HCT116 (cell line): ENCODE measurements at regions not wholly inside any gene's neighbourhood (a gene's known extent, or its start where the extent isn't known, plus 50 kb on each side); places are given as distances from the start of the nearest gene placed in this dataset.

Experiments used
- ATAC-seq: fragments of 200-7000 bp; cut with Tn5 transposase; 2 replicates; pipeline ENCODE4 v1.9.1; 2020; ENCODE audit warnings: mild to moderate bottlenecking, moderate library complexity
- BruUV-seq: library from RNA; stranded (reverse); fragments of 400-500 nt; replicated peaks from 2 replicates; lab custom pipeline; 2021; lab: Mats Ljungman, UMichigan
- CTCF ChIA-PET: fragments of 300-600 bp; sonication (Branson Sonifier 250); formaldehyde crosslinking; loops from one replicate; lab custom pipeline; 2021; ENCODE audit warnings: antibody characterized with exemption; lab: Charles Lee
- POLR2A ChIA-PET: fragments of 300-600, 350-600 bp; sonication (Branson Sonifier 250); formaldehyde crosslinking; loops from one replicate; lab custom pipeline; 2021; ENCODE audit warnings: antibody characterized with exemption; lab: Charles Lee
- RAD21 ChIA-PET, 2 experiments: fragments of 300-600 bp; sonication (Branson Sonifier 250); formaldehyde crosslinking; loops; one replicate each; lab custom pipeline; 2023; ENCODE audit warnings: low total read pairs in 2 of 2; ENCODE audit not compliant: uncharacterized antibody in 2 of 2, unreplicated experiment in 2 of 2, low non-redundant PET in 1 of 2; lab: Charles Lee
- DNase-seq: peaks from one replicate; pipeline ENCODE4 v3.0.0-alpha.2; 2010; ENCODE audit warnings: low read depth, low spot score
- H2AFZ ChIP-seq: fragments of 200-600 bp; shearing (Covaris generic), sonication (generic); 2 replicates; pipeline ENCODE4 v1.6.1; 2017; ENCODE audit warnings: low read depth, mixed run types, mixed read lengths, antibody characterized with exemption, low read length; ENCODE audit not compliant: poor library complexity, severe bottlenecking
- H3K27ac ChIP-seq: 2 replicates; pipeline ENCODE4 v1.5.1; 2012; ENCODE audit warnings: low read depth, low read length
- H3K27me3 ChIP-seq: fragments of 200-600 bp; sonication (generic); 2 replicates; pipeline ENCODE4 v1.6.1; 2016; ENCODE audit warnings: mixed run types, low read length, mixed read lengths; ENCODE audit not compliant: insufficient read depth
- H3K36me3 ChIP-seq, 2 experiments: fragments of 200-500 bp in 1 of 2; fragments of 200-600 bp in 1 of 2; sonication (Bioruptor generic) in 1 of 2; sonication (generic) in 1 of 2; 2 replicates each; pipeline versions ENCODE4 v1.5.1 to v1.6.1; 2014 to 2016; ENCODE audit warnings: low read length in 2 of 2, inconsistent platforms in 1 of 2, mixed read lengths in 1 of 2, mixed run types in 1 of 2; ENCODE audit not compliant: insufficient read depth in 2 of 2, control insufficient read depth in 1 of 2
- H3K4me1 ChIP-seq, 2 experiments: fragments of 200-600 bp in 1 of 2; sonication (generic) in 1 of 2; 2 replicates each; pipeline versions ENCODE4 v1.5.1 to v1.6.1; 2012 to 2017; ENCODE audit warnings: low read length in 2 of 2, inconsistent platforms in 1 of 2, mild to moderate bottlenecking in 1 of 2, mixed read lengths in 1 of 2, mixed run types in 1 of 2, moderate library complexity in 1 of 2; ENCODE audit not compliant: insufficient read depth in 2 of 2, control insufficient read depth in 1 of 2
- H3K4me2 ChIP-seq: fragments of 200-600 bp; sonication (generic); 2 replicates; pipeline ENCODE4 v1.6.1; 2017; ENCODE audit warnings: mixed run types, low read length, mixed read lengths
- H3K4me3 ChIP-seq, 2 experiments: fragments of 200-600 bp in 1 of 2; sonication (generic) in 1 of 2; replicated peaks in 1 of 2; 2 replicates each; pipeline ENCODE4 v1.5.1; 2011 to 2016; ENCODE audit warnings: low read length in 2 of 2, control low read depth in 1 of 2, low read depth in 1 of 2, mild to moderate bottlenecking in 1 of 2, mixed read lengths in 1 of 2, mixed run types in 1 of 2
- H3K79me2 ChIP-seq: fragments of 200-600 bp; sonication (generic); 2 replicates; pipeline ENCODE4 v1.6.1; 2017; ENCODE audit warnings: mild to moderate bottlenecking, mixed run types, low read length, moderate library complexity, mixed read lengths; ENCODE audit not compliant: insufficient read depth
- H3K9ac ChIP-seq: fragments of 200-600 bp; sonication (generic); 2 replicates; pipeline ENCODE4 v1.6.1; 2016; ENCODE audit warnings: low read length, mixed read lengths
- H3K9me2 ChIP-seq: fragments of 200-600 bp; sonication (generic), shearing (Covaris generic); 2 replicates; pipeline ENCODE4 v1.6.1; 2017; ENCODE audit warnings: mixed run types, mild to moderate bottlenecking, moderate library complexity; ENCODE audit not compliant: insufficient read depth
- H3K9me3 ChIP-seq, 2 experiments: fragments of 200-500 bp in 1 of 2; fragments of 200-600 bp in 1 of 2; sonication (Bioruptor generic) in 1 of 2; sonication (generic) in 1 of 2; 2 replicates each; pipeline ENCODE4 v1.6.1; 2014 to 2017; ENCODE audit warnings: low read length in 2 of 2, mixed read lengths in 2 of 2, inconsistent platforms in 1 of 2, low read depth in 1 of 2, mild to moderate bottlenecking in 1 of 2, mixed run types in 1 of 2, moderate library complexity in 1 of 2; ENCODE audit not compliant: control insufficient read depth in 1 of 2, insufficient read depth in 1 of 2
- H4K20me1 ChIP-seq: fragments of 200-600 bp; sonication (generic), shearing (Covaris generic); 2 replicates; pipeline ENCODE4 v1.6.1; 2017; ENCODE audit warnings: mixed run types, mild to moderate bottlenecking, moderate library complexity; ENCODE audit not compliant: insufficient read depth
- ATF3 ChIP-seq: IDR thresholded peaks from 2 replicates; pipeline ENCODE4 v1.6.1; 2012
- CBX3 ChIP-seq: IDR thresholded peaks from 2 replicates; pipeline ENCODE4 v1.6.1; 2012; ENCODE audit warnings: low read depth
- CTCF ChIP-seq, 3 experiments: fragments of 200-600 bp in 1 of 3; sonication (generic) in 1 of 3; IDR thresholded peaks in 2 of 3; conservative IDR thresholded peaks in 1 of 3; 2 replicates each; pipeline ENCODE4 v1.5.1; 2012 to 2017; ENCODE audit warnings: low read depth in 2 of 3, low read length in 2 of 3, antibody characterized with exemption in 1 of 3, borderline replicate concordance in 1 of 3, control low read depth in 1 of 3, mild to moderate bottlenecking in 1 of 3, mixed read lengths in 1 of 3, mixed run types in 1 of 3, moderate library complexity in 1 of 3; ENCODE audit not compliant: insufficient read depth in 1 of 3
- EGR1 ChIP-seq: IDR thresholded peaks from 2 replicates; pipeline ENCODE4 v1.6.1; 2012; ENCODE audit warnings: low read depth
- ELF1 ChIP-seq: IDR thresholded peaks from 2 replicates; pipeline ENCODE4 v1.6.1; 2012; ENCODE audit warnings: low read depth, borderline replicate concordance
- EZH2phosphoT487 ChIP-seq: fragments of 200-600 bp; IDR thresholded peaks from 2 replicates; pipeline ENCODE4 v1.6.1; 2018; ENCODE audit warnings: antibody characterized with exemption, borderline replicate concordance
- JUND ChIP-seq: IDR thresholded peaks from 2 replicates; pipeline ENCODE4 v1.6.1; 2012
- POLR2A ChIP-seq: IDR thresholded peaks from 2 replicates; pipeline ENCODE4 v1.7.0; 2011; ENCODE audit warnings: borderline replicate concordance; ENCODE audit not compliant: insufficient read depth, insufficient read length; ENCODE audit errors: extremely low read depth
- POLR2AphosphoS5 ChIP-seq: IDR thresholded peaks from 2 replicates; pipeline ENCODE4 v1.6.1; 2011; ENCODE audit warnings: mild to moderate bottlenecking, low read depth, low read length, moderate library complexity
- REST ChIP-seq: IDR thresholded peaks from 2 replicates; pipeline ENCODE4 v1.6.1; 2012; ENCODE audit warnings: low read depth
- SIN3A ChIP-seq: IDR thresholded peaks from 2 replicates; pipeline ENCODE4 v1.6.1; 2012; ENCODE audit warnings: low read depth
- SP1 ChIP-seq: IDR thresholded peaks from 2 replicates; pipeline ENCODE4 v1.6.1; 2012; ENCODE audit warnings: low read depth
- SRF ChIP-seq: IDR thresholded peaks from 2 replicates; pipeline ENCODE4 v1.6.1; 2012; ENCODE audit warnings: low read depth
- TCF7L2 ChIP-seq: IDR thresholded peaks from 2 replicates; pipeline ENCODE4 v1.7.0; 2011; ENCODE audit warnings: borderline replicate concordance, inconsistent platforms; ENCODE audit not compliant: insufficient read depth, insufficient read length; ENCODE audit errors: extremely low read depth
- ZBTB33 ChIP-seq: IDR thresholded peaks from 2 replicates; pipeline ENCODE4 v1.6.1; 2011; ENCODE audit warnings: mild to moderate bottlenecking, low read length, moderate library complexity; ENCODE audit not compliant: insufficient replicate concordance; ENCODE audit errors: extremely low read depth
- ZFX ChIP-seq: fragments of 450-650 bp; IDR thresholded peaks from 2 replicates; pipeline ENCODE4 v1.6.1; 2017
- ZNF274 ChIP-seq: fragments of 200-500 bp; sonication (Bioruptor generic); IDR thresholded peaks from 2 replicates; pipeline ENCODE4 v1.6.1; 2014; ENCODE audit warnings: mild to moderate bottlenecking, low read depth, low read length, inconsistent platforms
- intact Hi-C: fragments of 100-400 bp; cut with micrococcal nuclease; formaldehyde crosslinking; loops from 2 replicates; pipeline ENCODE4 v1.10.0; 2022

GRCh38 chr17:11094331-11094730, 146.7 kb upstream of the SHISA6 start:
- ChIA-PET POLR2A (no interaction called here), RAD21 (no interaction called here), CTCF (no interaction called here)
- Histone ChIP-seq H3K27me3 (no peaks in the 10 kb centered on the region), H3K9me3 (peaks cover 0 to 17% of the 10 kb centered on the region in 2 experiments; a peak in 1 of 4 replicates), H3K4me2 (no peak overlapping the region), H3K79me2 (no peaks in the 10 kb centered on the region), H3K9me2 (no peaks in the 10 kb centered on the region), H3K4me1 (no peaks in the 10 kb centered on the region), H2AFZ (no peak overlapping the region), H3K9ac (no peak overlapping the region), H3K4me3 (no peak overlapping the region), H3K27ac (no peak overlapping the region), H4K20me1 (no peaks in the 10 kb centered on the region), H3K36me3 (no peaks in the 10 kb centered on the region)
- TF ChIP-seq SRF (no peak), EZH2phosphoT487 (no peak), JUND (no peak), ZBTB33 (no peak), REST (no peak), POLR2AphosphoS5 (no peak), EGR1 (no peak), ELF1 (no peak), ZFX (no peak), TCF7L2 (no peak), SIN3A (no peak), SP1 (no peak), ZNF274 (no peak), ATF3 (no peak), POLR2A (no peak), CBX3 (no peak), CTCF (IDR thresholded peaks at IDR 0.05 in 2 of 3, conservative IDR thresholded peaks at IDR 0.05 in 1 of 3; ENCODE audit: borderline replicate concordance in 1 of 3, insufficient read depth in 1 of 3, low read depth in 2 of 3, low read length in 2 of 3) (no peak)
- intact Hi-C loops: no loop called here
- ATAC-seq (no peak), DNase-seq (no peak)
- no TSS peak for BruUV-seq
